ENCODE measurements at regions not wholly inside any gene's neighbourhood (a gene's known extent, or its start where the extent isn't known, plus 50 kb on each side); places are given as distances from the start of the nearest gene placed in this dataset.

DNA sequence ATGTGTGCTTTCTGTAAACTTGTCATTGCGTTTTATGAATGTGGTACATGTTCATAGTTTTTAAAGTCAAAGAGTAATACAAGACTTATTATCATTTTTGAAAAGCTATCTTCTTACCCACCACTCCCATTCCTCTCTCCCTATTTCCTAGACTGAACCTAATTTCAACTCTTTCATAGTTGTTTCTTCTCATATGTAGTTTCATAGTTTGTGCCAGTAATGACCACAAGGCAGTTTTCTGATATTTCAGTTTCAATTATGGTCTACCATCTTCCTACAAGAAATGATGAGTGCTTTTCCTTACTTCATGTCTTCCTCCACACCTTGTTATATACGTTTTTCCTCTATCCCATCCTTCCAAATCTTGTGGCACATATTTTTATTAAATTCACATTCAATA, 445.0 kb upstream of the GOLIM4 start:
- DNase-seq (ENCODE audit: insufficient read length, low spot score) (no peak), FAIRE-seq (no peak)

GRCh38 chr3:168539909-168540308, 444.2 kb upstream of the GOLIM4 start:
- FAIRE-seq, result no peak

DNA sequence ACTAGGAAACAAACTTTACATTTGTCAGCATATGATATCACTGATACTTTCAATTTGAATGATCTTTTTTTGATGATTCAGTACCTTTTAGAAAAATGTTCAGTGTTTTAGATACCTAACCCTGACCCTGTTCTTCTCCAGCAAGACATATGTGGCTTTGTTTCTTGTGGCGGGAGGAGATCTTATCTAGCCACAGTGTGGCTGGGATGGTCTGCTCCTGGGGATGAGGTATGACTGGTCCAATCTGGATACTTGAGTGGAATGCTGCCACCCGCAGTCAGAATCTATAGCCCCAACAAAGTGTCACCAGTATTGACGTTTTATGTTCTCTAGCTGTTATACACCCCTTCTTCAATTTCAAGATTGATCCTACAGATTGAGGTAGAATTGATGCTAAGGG, 439.0 kb upstream of the GOLIM4 start:
- no peak for DNase-seq (ENCODE audit: insufficient read length, low spot score)
- FAIRE-seq, result no peak

More at GRCh38 chr3:168539909-168540308, 444.2 kb upstream of the GOLIM4 start:
- no peak for DNase-seq (ENCODE audit: insufficient read length, low spot score)

GRCh38 chr3:168533600-168533999, 437.9 kb upstream of the GOLIM4 start:
- FAIRE-seq, result no peak
- no peak for DNase-seq (ENCODE audit: insufficient read length, low spot score)

- DNase-seq (ENCODE audit: insufficient read length, low spot score), result no peak
- no peak for FAIRE-seq
Observed at GRCh38 chr3:168532135-168532534, 436.4 kb upstream of the GOLIM4 start.

GRCh38 chr3:168531116-168531515, 435.4 kb upstream of the GOLIM4 start:
- no peak for FAIRE-seq

GRCh38 chr3:168524129-168524528, 428.4 kb upstream of the GOLIM4 start:
- FAIRE-seq (no peak), DNase-seq (ENCODE audit: insufficient read length, low spot score) (no peak)

More at GRCh38 chr3:168531116-168531515, 435.4 kb upstream of the GOLIM4 start:
- no peak for DNase-seq (ENCODE audit: insufficient read length, low spot score)

- no peak for DNase-seq (ENCODE audit: insufficient read length, low spot score)
- no peak for FAIRE-seq
Observed at GRCh38 chr3:168517249-168518071, 421.7 kb upstream of the GOLIM4 start.

- FAIRE-seq (no peak), DNase-seq (ENCODE audit: insufficient read length, low spot score) (no peak)
Observed at GRCh38 chr3:168514252-168514651, 418.5 kb upstream of the GOLIM4 start.

DNA sequence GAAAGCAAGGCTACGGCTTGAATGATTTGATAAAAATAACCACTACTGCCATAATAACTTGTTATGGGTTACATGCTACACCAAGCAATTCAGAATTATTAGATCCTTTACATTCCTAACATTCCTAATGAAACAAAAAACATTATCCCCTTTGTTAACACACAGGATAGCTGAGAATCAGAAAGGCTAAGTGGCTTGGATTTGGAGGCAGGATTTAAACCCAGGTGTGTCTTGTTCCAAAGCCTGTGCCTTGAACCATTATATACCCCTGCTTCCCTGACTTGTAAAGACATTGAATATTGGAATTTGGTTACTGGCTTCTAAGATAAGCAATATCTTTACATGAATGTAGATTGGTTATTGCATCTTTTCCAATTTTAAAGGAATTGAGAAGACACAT, 417.1 kb upstream of the GOLIM4 start:
- no peak for DNase-seq (ENCODE audit: insufficient read length, low spot score)
- FAIRE-seq, result no peak

GRCh38 chr3:168511428-168512014, 415.8 kb upstream of the GOLIM4 start:
- no peak for DNase-seq (ENCODE audit: insufficient read length, low spot score)

DNA sequence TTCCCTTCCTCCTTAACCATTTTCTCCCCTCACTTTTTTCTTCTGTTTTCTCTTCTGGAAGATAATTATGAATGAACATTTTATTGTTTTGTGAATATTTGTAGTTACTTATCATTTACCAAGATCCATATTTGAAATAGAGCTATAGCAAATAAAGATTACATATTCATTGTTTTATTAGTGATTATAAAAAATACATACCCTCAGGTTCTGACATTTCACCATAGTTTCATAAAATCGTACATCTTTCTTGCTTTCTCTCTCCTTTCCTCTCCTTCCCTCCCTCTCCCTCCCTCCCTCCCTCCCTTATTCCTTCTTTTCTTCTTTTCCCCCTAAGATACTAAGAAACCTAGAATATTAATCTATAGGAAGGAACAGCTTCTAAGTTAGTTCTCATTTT, 410.9 kb upstream of the GOLIM4 start:
- FAIRE-seq (no peak), DNase-seq (ENCODE audit: insufficient read length, low spot score) (no peak)

More at GRCh38 chr3:168511428-168512014, 415.8 kb upstream of the GOLIM4 start:
- no peak for FAIRE-seq

DNA sequence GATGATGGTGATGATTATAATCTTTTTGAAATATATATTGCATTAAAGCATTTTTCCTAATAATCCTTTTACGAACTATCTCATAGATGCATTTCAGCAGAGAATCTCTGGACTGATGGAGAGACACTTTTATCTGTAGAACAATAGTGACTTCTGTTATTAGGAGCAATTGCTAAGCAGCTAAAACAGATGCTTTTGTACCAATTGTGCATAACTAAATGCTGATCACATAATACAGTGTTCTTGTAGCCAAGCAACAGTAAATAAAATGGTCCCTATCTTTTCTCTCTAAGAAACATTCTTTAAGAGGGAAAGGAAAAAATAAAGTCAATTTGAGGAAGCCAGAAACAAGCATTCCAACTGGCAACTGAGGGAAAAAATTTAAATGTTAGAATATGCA, 405.8 kb upstream of the GOLIM4 start:
- FAIRE-seq (no peak), DNase-seq (ENCODE audit: insufficient read length, low spot score) (no peak)

- DNase-seq (ENCODE audit: insufficient read length, low spot score) (no peak), FAIRE-seq (no peak)
Observed at GRCh38 chr3:168498194-168498593, 402.5 kb upstream of the GOLIM4 start.

GRCh38 chr3:168497741-168498140, 402.0 kb upstream of the GOLIM4 start:
- no peak for DNase-seq (ENCODE audit: insufficient read length, low spot score)
- FAIRE-seq, result no peak

DNA sequence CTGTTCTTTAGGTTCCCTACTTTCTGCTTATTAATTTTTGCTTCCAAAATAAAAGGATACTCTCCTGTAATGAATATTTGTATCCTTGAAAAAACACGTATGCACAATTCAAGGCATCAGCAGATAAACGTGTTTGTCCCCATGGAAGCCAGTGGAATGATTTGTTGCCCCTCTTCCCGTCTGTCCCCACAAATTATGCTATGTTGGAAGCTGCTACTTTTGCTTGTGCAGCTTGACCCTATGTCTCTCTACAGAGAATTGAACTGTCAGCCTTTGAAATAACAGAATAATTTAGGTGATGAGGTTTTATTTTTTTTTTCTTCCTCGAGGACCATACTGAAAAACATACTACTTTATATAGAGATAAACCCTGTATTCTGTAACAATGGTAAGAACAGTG, 401.5 kb upstream of the GOLIM4 start:
- no peak for FAIRE-seq

GRCh38 chr3:168495932-168496331, 400.2 kb upstream of the GOLIM4 start:
- FAIRE-seq (no peak), DNase-seq (ENCODE audit: insufficient read length, low spot score) (no peak)

More for the DNA sequence above, 401.5 kb upstream of the GOLIM4 start:
- DNase-seq (ENCODE audit: insufficient read length, low spot score), result no peak

- FAIRE-seq, result no peak
- DNase-seq (ENCODE audit: insufficient read length, low spot score), result no peak
Observed at GRCh38 chr3:168495270-168495669, 399.5 kb upstream of the GOLIM4 start.

DNA sequence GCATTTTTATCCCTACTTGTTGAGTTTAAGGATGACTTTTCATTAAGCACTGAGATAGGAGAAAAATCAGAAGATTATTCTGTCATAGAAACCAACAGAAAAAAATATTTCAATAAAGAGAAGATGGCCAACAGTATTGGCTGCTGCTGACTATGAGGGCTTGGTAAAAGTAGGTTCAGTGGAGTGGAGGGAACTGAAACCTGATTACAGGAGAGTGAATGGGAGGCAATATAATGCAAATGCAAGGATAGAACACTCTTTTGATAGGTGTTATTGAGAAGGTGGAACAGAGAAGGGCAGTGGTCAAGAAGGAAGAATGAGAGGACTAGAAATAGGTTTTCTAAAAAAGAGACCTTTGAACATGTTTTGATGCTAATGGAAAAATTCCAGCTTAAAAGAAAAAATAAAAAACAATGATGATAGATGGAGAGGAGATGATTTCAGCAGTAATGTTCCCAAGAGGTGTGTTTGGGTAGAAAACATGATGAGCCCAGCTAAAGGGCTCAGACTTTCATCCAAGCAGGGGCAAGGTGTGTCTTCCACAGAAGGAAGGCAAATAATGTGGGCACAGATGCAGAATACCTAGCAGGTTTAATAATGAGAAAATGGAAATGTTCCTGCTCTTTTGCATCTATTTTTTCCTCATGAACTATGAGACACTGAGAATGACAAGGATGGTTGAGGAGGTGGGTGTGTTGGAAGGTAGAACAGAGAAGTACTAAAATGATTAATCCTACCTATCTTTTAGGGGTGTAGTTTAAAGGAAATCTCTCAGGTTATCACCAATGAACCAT, 397.9 kb upstream of the GOLIM4 start:
- no peak for FAIRE-seq
- no peak for DNase-seq (ENCODE audit: insufficient read length, low spot score)

GRCh38 chr3:168490981-168491380, 395.3 kb upstream of the GOLIM4 start:
- no peak for DNase-seq (ENCODE audit: insufficient read length, low spot score)
- no peak for FAIRE-seq

- DNase-seq (ENCODE audit: insufficient read length, low spot score) (no peak), FAIRE-seq (no peak)
Observed at GRCh38 chr3:168489301-168489700, 393.6 kb upstream of the GOLIM4 start.

All from GM19239 (cell line).